ENCODE measurements at regions not wholly inside any gene's neighbourhood (a gene's known extent, or its start where the extent isn't known, plus 50 kb on each side); places are given as distances from the start of the nearest gene placed in this dataset.

- Histone ChIP-seq H3K9me3 (ENCODE audit: severe bottlenecking) (no peaks in the 10 kb centered on the region), H3K36me3 (no peaks in the 10 kb centered on the region), H3K27me3 (ENCODE audit: insufficient read depth, low read depth, severe bottlenecking) (no peaks in the 10 kb centered on the region), H3K27ac (no peak overlapping the region), H3K4me3 (ENCODE audit: low read depth, low read length) (no peak overlapping the region)
- no peak for TF ChIP-seq CTCF (IDR thresholded peaks at IDR 0.05; ENCODE audit: low read depth, low read length)
- no peak for DNase-seq
These were observed 500.0 kb upstream of the SALL1 start for GRCh38 chr16:51651061-51651466.

GRCh38 chr16:51649631-51650030 lies 498.6 kb upstream of the SALL1 start:
- Histone ChIP-seq H3K36me3 (no peaks in the 10 kb centered on the region), H3K27me3 (ENCODE audit: insufficient read depth, low read depth, severe bottlenecking) (no peaks in the 10 kb centered on the region), H3K4me3 (ENCODE audit: low read depth, low read length) (no peak overlapping the region), H3K9me3 (ENCODE audit: severe bottlenecking) (no peaks in the 10 kb centered on the region), H3K27ac (no peak overlapping the region)
- DNase-seq: no peak
- TF ChIP-seq CTCF (IDR thresholded peaks at IDR 0.05; ENCODE audit: low read depth, low read length): no peak

GRCh38 chr16:51648526-51648925 lies 497.5 kb upstream of the SALL1 start:
- Histone ChIP-seq H3K36me3 (no peaks in the 10 kb centered on the region), H3K27me3 (ENCODE audit: insufficient read depth, low read depth, severe bottlenecking) (no peaks in the 10 kb centered on the region), H3K27ac (no peak overlapping the region), H3K9me3 (ENCODE audit: severe bottlenecking) (no peaks in the 10 kb centered on the region), H3K4me3 (ENCODE audit: low read depth, low read length) (no peak overlapping the region)
- DNase-seq: no peak
- no peak for TF ChIP-seq CTCF (IDR thresholded peaks at IDR 0.05; ENCODE audit: low read depth, low read length)

GRCh38 chr16:51641191-51641765 lies 490.2 kb upstream of the SALL1 start:
- Histone ChIP-seq H3K4me3 (ENCODE audit: low read depth, low read length) (no peak overlapping the region), H3K9me3 (ENCODE audit: severe bottlenecking) (peaks cover 5% of the 10 kb centered on the region), H3K27ac (no peak overlapping the region), H3K36me3 (no peaks in the 10 kb centered on the region), H3K27me3 (ENCODE audit: insufficient read depth, low read depth, severe bottlenecking) (no peaks in the 10 kb centered on the region)
- no peak for DNase-seq
- TF ChIP-seq CTCF (IDR thresholded peaks at IDR 0.05; ENCODE audit: low read depth, low read length): no peak

- DNase-seq: no peak
- Histone ChIP-seq H3K36me3 (no peaks in the 10 kb centered on the region), H3K4me3 (ENCODE audit: low read depth, low read length) (no peak overlapping the region), H3K27me3 (ENCODE audit: insufficient read depth, low read depth, severe bottlenecking) (no peaks in the 10 kb centered on the region), H3K27ac (no peak overlapping the region), H3K9me3 (ENCODE audit: severe bottlenecking) (peaks cover 5% of the 10 kb centered on the region)
- TF ChIP-seq CTCF (IDR thresholded peaks at IDR 0.05; ENCODE audit: low read depth, low read length): no peak
These were observed 489.1 kb upstream of the SALL1 start for GRCh38 chr16:51640196-51640595.
